ENCODE measurements at regions not wholly inside any gene's neighbourhood (a gene's known extent, or its start where the extent isn't known, plus 50 kb on each side); places are given as distances from the start of the nearest gene placed in this dataset.

- Histone ChIP-seq H3K27me3 (ENCODE audit: insufficient read depth, low read length, poor library complexity, severe bottlenecking) (no peaks in the 10 kb centered on the region), H3K36me3 (ENCODE audit: insufficient read depth, low read length) (no peaks in the 10 kb centered on the region), H3K4me2 (ENCODE audit: low read depth, low read length, poor library complexity, severe bottlenecking) (no peak overlapping the region)
Observed at GRCh38 chr10:121183707-121184106, 332.5 kb downstream of the WDR11 start.

GRCh38 chr10:121185816-121186455 is 334.8 kb downstream of the WDR11 start:
- Histone ChIP-seq H4K20me1 (ENCODE audit: insufficient read depth, low read length, poor library complexity, severe bottlenecking) (no peaks in the 10 kb centered on the region), H3K4me3 (ENCODE audit: low read length, poor library complexity, severe bottlenecking) (no peak overlapping the region), H3F3A (ENCODE audit: low read depth) (no peaks in the 10 kb centered on the region), H3K9me2 (replicated peaks; ENCODE audit: low read depth, low read length) (no peaks in the 10 kb centered on the region), H3K4me1 (ENCODE audit: insufficient read depth, low read length, poor library complexity, severe bottlenecking) (no peaks in the 10 kb centered on the region), H2AFZ (ENCODE audit: low read length) (no peak overlapping the region), H3K4me2 (ENCODE audit: low read depth, low read length, poor library complexity, severe bottlenecking) (no peak overlapping the region), H3K36me3 (ENCODE audit: insufficient read depth, low read length) (no peaks in the 10 kb centered on the region), H3K27me3 (ENCODE audit: insufficient read depth, low read length, poor library complexity, severe bottlenecking) (no peaks in the 10 kb centered on the region), H3K9me3 (ENCODE audit: insufficient read depth, low read depth, low read length) (no peaks in the 10 kb centered on the region; the same call in 1 of the 2 replicates), H3K79me2 (ENCODE audit: insufficient read depth, low read length) (no peaks in the 10 kb centered on the region), H3K9ac (ENCODE audit: low read depth, low read length, poor library complexity, severe bottlenecking) (no peak overlapping the region)
- no peak for TF ChIP-seq CTCF (conservative IDR thresholded peaks at IDR 0.05; ENCODE audit: low read length)
- no peak for TF ChIP-seq EZH2phosphoT487 (IDR thresholded peaks at IDR 0.05; ENCODE audit: borderline replicate concordance)

More at GRCh38 chr10:121183707-121184106, 332.5 kb downstream of the WDR11 start:
- Histone ChIP-seq H4K20me1 (ENCODE audit: insufficient read depth, low read length, poor library complexity, severe bottlenecking) (no peaks in the 10 kb centered on the region), H3K9me2 (replicated peaks; ENCODE audit: low read depth, low read length) (no peaks in the 10 kb centered on the region), H3F3A (ENCODE audit: low read depth) (no peaks in the 10 kb centered on the region), H3K4me1 (ENCODE audit: insufficient read depth, low read length, poor library complexity, severe bottlenecking) (no peaks in the 10 kb centered on the region), H3K9ac (ENCODE audit: low read depth, low read length, poor library complexity, severe bottlenecking) (no peak overlapping the region), H2AFZ (ENCODE audit: low read length) (no peak overlapping the region), H3K9me3 (ENCODE audit: insufficient read depth, low read depth, low read length) (no peaks in the 10 kb centered on the region; the same call in 1 of the 2 replicates), H3K4me3 (ENCODE audit: low read length, poor library complexity, severe bottlenecking) (no peak overlapping the region), H3K79me2 (ENCODE audit: insufficient read depth, low read length) (no peaks in the 10 kb centered on the region)
- TF ChIP-seq CTCF (conservative IDR thresholded peaks at IDR 0.05; ENCODE audit: low read length) (no peak), EZH2phosphoT487 (IDR thresholded peaks at IDR 0.05; ENCODE audit: borderline replicate concordance) (no peak)

DNA sequence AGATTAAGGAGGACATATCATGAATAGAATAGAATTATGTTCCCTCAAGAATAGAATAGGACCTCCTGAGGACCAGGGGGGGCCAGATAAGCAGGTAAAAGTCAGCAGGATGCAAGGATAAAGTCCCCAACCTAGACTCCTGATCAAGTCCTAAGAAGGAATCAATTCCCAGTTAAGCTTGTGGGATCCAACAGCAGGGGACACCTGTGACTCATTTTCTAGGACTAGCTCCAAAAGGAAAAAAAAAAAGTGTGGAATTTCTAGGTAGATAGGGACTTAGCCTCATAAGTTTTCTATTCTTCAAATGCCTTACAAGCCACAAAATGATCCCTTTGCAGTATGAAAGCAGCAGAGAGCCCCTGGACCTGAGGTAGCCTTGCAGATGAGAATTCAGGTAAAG is 336.2 kb downstream of the WDR11 start:
- H3K4me1 ChIP-seq (ENCODE audit: insufficient read depth, low read length, poor library complexity, severe bottlenecking), result no peaks in the 10 kb centered on the region
- H3K9me3 ChIP-seq (ENCODE audit: insufficient read depth, low read depth, low read length), result no peaks in the 10 kb centered on the region; the same call in 1 of the 2 replicates
- H3F3A ChIP-seq (ENCODE audit: low read depth), result no peaks in the 10 kb centered on the region
- H4K20me1 ChIP-seq (ENCODE audit: insufficient read depth, low read length, poor library complexity, severe bottlenecking), result no peaks in the 10 kb centered on the region
- TF ChIP-seq EZH2phosphoT487 (IDR thresholded peaks at IDR 0.05; ENCODE audit: borderline replicate concordance) (no peak), CTCF (conservative IDR thresholded peaks at IDR 0.05; ENCODE audit: low read length) (no peak)
- H3K79me2 ChIP-seq (ENCODE audit: insufficient read depth, low read length), result no peaks in the 10 kb centered on the region
- no peak overlapping the region for H3K4me2 ChIP-seq (ENCODE audit: low read depth, low read length, poor library complexity, severe bottlenecking)
- no peak overlapping the region for H3K4me3 ChIP-seq (ENCODE audit: low read length, poor library complexity, severe bottlenecking)
- H3K36me3 ChIP-seq (ENCODE audit: insufficient read depth, low read length), result no peaks in the 10 kb centered on the region
- H3K27me3 ChIP-seq (ENCODE audit: insufficient read depth, low read length, poor library complexity, severe bottlenecking), result no peaks in the 10 kb centered on the region
- H2AFZ ChIP-seq (ENCODE audit: low read length), result no peak overlapping the region
- H3K9ac ChIP-seq (ENCODE audit: low read depth, low read length, poor library complexity, severe bottlenecking), result no peak overlapping the region
- H3K9me2 ChIP-seq (replicated peaks; ENCODE audit: low read depth, low read length), result no peaks in the 10 kb centered on the region
